ENCODE measurements at regions not wholly inside any gene's neighbourhood (a gene's known extent, or its start where the extent isn't known, plus 50 kb on each side); places are given as distances from the start of the nearest gene placed in this dataset.

DNA sequence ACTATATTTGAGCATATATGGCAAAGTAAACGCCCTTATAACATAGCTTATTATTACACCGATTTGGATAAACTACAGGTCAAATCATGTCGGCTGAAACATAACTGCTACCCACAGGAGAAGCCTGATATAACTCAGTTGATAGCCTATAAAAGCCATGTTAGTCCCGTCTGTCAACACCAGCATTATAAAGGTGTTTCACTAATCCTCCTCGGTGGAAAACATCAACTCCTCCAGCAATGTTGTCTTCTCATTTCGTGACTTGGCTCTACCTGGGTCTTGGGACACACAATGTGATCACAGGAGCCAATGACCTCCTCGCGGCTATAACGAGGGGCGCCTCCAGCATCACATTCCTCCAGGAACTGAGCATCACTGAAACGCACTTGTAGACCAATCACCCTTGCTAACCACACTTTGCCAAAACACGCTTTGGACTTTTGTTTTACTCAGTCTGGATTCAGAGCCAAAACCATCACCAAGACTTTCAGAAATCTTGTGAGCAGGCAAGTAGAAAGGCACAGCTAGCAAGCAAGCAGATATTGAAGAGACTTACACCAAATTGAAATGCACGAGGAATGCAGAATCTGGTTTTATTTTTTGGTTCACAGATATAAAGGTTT, 269.7 kb upstream of the NFE2L3 start:
- TF ChIP-seq, protein P1, sequence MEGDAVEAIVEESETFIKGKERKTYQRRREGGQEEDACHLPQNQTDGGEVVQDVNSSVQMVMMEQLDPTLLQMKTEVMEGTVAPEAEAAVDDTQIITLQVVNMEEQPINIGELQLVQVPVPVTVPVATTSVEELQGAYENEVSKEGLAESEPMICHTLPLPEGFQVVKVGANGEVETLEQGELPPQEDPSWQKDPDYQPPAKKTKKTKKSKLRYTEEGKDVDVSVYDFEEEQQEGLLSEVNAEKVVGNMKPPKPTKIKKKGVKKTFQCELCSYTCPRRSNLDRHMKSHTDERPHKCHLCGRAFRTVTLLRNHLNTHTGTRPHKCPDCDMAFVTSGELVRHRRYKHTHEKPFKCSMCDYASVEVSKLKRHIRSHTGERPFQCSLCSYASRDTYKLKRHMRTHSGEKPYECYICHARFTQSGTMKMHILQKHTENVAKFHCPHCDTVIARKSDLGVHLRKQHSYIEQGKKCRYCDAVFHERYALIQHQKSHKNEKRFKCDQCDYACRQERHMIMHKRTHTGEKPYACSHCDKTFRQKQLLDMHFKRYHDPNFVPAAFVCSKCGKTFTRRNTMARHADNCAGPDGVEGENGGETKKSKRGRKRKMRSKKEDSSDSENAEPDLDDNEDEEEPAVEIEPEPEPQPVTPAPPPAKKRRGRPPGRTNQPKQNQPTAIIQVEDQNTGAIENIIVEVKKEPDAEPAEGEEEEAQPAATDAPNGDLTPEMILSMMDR (IDR thresholded peaks at IDR 0.05; ENCODE audit: low read depth, low read length) = no peak
- no peak for DNase-seq (ENCODE audit: low read depth in 2 of 2)
- no peak overlapping the region for H3K4me3 ChIP-seq (replicated peaks in 1 of 2; ENCODE audit: low read depth in 2 of 2, low read length in 2 of 2)

DNA sequence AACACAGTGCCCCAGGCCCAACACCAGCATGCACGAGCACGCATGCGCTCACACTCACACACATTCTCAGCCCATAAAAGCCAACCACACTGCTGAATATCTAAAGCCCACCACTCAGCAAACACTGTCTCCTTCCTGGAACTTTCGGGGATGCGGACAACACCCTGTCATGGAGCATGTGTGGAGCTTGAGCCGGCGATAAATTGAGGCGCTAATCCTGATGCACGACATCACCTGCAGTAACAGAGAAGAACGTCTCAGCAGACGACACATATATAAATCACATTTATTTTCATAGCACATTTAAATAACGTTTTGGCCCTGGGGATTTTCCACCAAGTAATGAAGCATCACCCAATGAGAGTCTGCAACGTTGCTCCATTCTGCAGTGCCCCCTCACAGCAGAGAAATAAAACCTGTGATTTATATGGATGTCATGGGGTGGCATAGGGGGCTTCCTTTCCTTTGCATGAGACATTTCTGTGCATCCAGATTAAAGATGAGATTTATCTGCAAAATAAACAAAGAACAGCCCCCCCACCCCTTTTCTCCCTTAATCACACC, 267.7 kb upstream of the NFE2L3 start:
- H3K4me3 ChIP-seq (replicated peaks in 1 of 2; ENCODE audit: low read depth in 2 of 2, low read length in 2 of 2) = no peak overlapping the region
- TF ChIP-seq, protein P1 (IDR thresholded peaks at IDR 0.05; ENCODE audit: low read depth, low read length) = no peak
- no peak for DNase-seq (ENCODE audit: low read depth in 2 of 2)

DNA sequence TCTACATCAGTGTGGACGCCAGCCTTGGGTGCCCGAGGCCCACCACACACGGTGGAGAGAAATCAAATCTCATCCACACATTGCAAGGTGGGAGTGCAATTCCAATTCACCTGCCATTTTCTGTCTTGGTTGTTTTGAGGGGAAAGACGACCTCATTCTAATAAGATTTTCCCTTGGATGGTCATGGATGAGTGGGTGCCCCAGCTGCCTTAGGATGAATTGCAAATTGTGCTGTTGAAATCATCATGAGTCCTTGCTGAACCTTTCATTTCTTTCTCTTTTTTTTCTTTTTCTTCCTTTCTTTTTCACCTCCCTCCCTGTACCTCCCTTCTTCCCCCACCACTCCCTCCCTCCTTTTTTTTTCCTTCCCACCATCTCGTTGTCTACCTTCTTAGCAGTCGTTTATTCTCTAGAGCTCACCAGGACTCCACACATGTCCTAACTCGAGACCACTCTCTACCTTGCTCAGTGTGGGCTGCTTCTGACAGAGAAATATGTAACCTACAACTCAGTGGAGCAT, 266.9 kb upstream of the NFE2L3 start:
- no peak for DNase-seq (ENCODE audit: low read depth in 2 of 2)
- TF ChIP-seq, protein P1 (IDR thresholded peaks at IDR 0.05; ENCODE audit: low read depth, low read length) = no peak

DNA sequence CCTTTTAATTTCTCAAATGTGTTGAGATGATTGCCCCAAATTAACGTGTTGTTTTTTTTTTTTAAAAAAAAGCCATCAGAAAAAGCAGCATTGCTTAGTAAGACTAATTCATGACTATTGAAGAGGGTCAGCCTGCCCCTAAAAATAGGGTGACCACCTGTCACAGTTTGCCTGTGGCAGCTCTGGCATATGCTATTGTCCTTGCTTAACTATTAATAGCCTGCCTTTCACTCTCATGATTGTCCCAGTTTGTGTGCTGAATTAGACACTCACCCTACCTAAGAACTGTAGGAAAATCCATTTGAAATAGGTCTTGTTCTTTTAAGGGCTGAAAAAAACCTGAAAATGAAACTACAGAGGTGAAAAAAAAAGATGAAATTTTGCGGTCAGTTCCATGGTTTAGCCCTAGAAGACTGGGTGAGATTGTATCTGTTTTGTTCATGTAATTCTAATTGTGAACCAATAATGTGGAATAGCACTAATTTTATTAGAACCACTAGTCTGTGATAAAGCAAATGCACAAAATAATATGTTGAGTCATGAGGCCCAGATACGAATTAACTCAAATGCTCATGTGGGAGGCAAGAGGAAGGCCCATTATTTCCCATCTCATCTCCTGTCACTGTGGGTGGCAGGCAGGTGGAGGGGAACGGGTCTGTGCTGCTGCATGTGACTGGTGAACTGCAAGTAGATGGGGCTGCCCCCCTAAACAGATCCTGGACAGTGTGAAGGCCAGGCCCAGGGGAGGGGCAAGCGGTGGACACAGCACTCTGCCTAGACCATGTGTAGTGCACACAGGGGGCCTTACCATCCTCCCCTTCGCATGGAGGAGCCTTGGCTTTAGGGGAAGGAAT, 265.4 kb upstream of the NFE2L3 start:
- TF ChIP-seq, protein P1 (IDR thresholded peaks at IDR 0.05; ENCODE audit: low read depth, low read length) = no peak
- H3K4me3 ChIP-seq (replicated peaks in 1 of 2; ENCODE audit: low read depth in 2 of 2, low read length in 2 of 2) = no peak overlapping the region
- DNase-seq (ENCODE audit: low read depth in 2 of 2) = no peak

More for the DNA sequence above, 266.9 kb upstream of the NFE2L3 start:
- no peak overlapping the region for H3K4me3 ChIP-seq (replicated peaks in 1 of 2; ENCODE audit: low read depth in 2 of 2, low read length in 2 of 2)

DNA sequence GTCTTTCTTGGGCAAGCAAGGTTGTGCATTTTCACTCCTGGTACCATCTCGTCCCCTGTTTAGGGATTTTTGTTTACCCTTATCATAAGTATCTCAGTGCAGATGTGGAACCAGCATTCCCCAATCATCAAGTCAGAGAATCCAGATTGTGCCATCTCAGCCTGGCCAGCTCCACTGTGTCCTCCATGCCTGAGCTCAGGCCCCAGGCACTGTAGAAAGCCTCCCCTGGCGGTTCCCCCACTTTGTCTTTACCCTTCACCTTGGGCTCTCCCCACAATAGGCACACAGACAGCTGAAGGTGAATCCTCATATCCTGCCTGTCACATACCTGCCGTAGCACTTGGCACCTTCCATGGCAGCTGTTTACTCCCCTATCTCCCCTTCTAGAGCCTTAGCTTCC, 264.7 kb upstream of the NFE2L3 start:
- no peak overlapping the region for H3K4me3 ChIP-seq (replicated peaks in 1 of 2; ENCODE audit: low read depth in 2 of 2, low read length in 2 of 2)
- TF ChIP-seq, protein P1 (IDR thresholded peaks at IDR 0.05; ENCODE audit: low read depth, low read length) = no peak
- DNase-seq (ENCODE audit: low read depth in 2 of 2) = no peak

DNA sequence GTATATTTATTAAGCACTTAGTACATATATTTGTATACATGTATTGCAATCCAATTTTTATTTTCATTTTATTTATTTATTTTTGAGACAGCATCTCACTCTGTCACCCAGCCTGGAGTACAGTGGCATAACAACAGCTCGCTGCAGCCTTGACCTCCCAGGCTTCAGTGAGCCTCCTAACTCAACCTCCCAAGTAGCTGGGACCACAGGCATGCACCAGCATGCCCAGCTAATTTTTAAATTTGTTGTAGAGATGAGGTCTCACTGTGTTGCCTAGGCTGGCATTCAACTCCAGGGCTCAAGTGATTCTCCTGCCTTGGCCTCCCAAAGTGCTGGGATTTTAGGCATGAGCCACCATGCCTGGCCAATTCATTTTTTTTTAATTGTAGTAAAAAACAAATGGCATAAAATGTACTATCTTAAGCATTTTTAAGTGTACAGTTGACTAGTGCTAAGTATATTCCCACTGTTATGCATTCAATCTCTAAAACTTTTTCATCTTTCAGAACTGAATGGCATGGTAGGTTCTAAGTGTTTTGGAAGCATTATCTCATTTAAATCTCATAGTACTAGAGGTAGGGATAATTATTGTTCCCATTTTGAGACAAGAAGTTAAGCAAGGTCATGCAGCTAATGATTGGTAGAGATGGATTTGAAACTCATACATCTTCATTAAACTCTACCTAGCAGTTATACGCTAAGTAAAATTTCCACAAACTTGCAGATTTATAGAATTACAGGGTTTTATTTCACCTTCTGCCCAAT, 264.0 kb upstream of the NFE2L3 start:
- TF ChIP-seq, protein P1 (IDR thresholded peaks at IDR 0.05; ENCODE audit: low read depth, low read length) = no peak
- DNase-seq (ENCODE audit: low read depth in 2 of 2) = no peak
- H3K4me3 ChIP-seq (replicated peaks in 1 of 2; ENCODE audit: low read depth in 2 of 2, low read length in 2 of 2) = no peak overlapping the region
